Endothelial cell (in vitro differentiated cells): ENCODE measurements at regions not wholly inside any gene's neighbourhood (a gene's known extent, or its start where the extent isn't known, plus 50 kb on each side); places are given as distances from the start of the nearest gene placed in this dataset.

Source experiments
- DNase-seq: peaks from one replicate; pipeline ENCODE4 v3.0.0; 2021; ENCODE audit warnings: low spot score
- H3K27ac Mint-ChIP-seq: one replicate; pipeline ENCODE4 v1.8.0; 2021; ENCODE audit warnings: mixed read lengths, inconsistent platforms; ENCODE audit not compliant: unreplicated experiment
- H3K27me3 Mint-ChIP-seq: one replicate; pipeline ENCODE4 v1.8.0; 2021; ENCODE audit warnings: mild to moderate bottlenecking, moderate library complexity, mixed read lengths, inconsistent platforms; ENCODE audit not compliant: unreplicated experiment
- H3K36me3 Mint-ChIP-seq: one replicate; pipeline ENCODE4 v1.8.0; 2021; ENCODE audit warnings: mild to moderate bottlenecking, low read depth, mixed read lengths, inconsistent platforms; ENCODE audit not compliant: unreplicated experiment
- H3K4me1 Mint-ChIP-seq: one replicate; pipeline ENCODE4 v1.8.0; 2021; ENCODE audit warnings: mild to moderate bottlenecking, mixed read lengths, inconsistent platforms; ENCODE audit not compliant: unreplicated experiment
- H3K4me3 Mint-ChIP-seq: one replicate; pipeline ENCODE4 v1.8.0; 2021; ENCODE audit warnings: mild to moderate bottlenecking, mixed read lengths, inconsistent platforms; ENCODE audit not compliant: unreplicated experiment
- H3K9me3 Mint-ChIP-seq: one replicate; pipeline ENCODE4 v1.8.0; 2021; ENCODE audit warnings: mixed read lengths, inconsistent platforms; ENCODE audit not compliant: unreplicated experiment
- TF ChIP-seq, protein P1 (sequence below): fragments of 200-600 bp; sonication (generic); IDR thresholded peaks from one replicate; pipeline ENCODE4 v1.5.0; 2021; ENCODE audit warnings: antibody characterized with exemption; ENCODE audit not compliant: unreplicated experiment

DNA sequence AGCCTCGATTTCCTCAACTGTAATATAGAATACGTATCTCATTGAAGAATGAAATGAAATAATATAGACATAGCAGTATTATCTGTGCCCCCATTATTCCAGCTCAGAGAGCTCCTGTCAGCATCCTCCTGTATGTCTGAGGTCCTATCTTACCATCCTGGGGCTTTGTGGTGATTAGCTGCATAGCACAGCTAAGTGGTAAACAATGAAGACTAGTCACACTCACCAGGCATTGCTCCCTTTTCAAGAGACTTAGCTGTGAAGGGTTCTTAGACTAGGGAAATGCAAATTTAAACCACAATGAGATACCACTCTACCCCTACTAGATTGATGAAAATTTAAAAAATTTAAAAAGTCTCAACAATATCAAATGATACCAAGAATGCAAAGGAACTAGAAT lies 172.9 kb downstream of the SLC39A8 start:
- Mint-ChIP-seq H3K4me1 (no peaks in the 10 kb centered on the region), H3K27me3 (no peaks in the 10 kb centered on the region), H3K27ac (no peak overlapping the region), H3K4me3 (no peak overlapping the region), H3K36me3 (no peaks in the 10 kb centered on the region), H3K9me3 (peaks cover under 1% of the 10 kb centered on the region)
- DNase-seq = no peak
- TF ChIP-seq, protein P1, sequence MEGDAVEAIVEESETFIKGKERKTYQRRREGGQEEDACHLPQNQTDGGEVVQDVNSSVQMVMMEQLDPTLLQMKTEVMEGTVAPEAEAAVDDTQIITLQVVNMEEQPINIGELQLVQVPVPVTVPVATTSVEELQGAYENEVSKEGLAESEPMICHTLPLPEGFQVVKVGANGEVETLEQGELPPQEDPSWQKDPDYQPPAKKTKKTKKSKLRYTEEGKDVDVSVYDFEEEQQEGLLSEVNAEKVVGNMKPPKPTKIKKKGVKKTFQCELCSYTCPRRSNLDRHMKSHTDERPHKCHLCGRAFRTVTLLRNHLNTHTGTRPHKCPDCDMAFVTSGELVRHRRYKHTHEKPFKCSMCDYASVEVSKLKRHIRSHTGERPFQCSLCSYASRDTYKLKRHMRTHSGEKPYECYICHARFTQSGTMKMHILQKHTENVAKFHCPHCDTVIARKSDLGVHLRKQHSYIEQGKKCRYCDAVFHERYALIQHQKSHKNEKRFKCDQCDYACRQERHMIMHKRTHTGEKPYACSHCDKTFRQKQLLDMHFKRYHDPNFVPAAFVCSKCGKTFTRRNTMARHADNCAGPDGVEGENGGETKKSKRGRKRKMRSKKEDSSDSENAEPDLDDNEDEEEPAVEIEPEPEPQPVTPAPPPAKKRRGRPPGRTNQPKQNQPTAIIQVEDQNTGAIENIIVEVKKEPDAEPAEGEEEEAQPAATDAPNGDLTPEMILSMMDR = no peak

DNA sequence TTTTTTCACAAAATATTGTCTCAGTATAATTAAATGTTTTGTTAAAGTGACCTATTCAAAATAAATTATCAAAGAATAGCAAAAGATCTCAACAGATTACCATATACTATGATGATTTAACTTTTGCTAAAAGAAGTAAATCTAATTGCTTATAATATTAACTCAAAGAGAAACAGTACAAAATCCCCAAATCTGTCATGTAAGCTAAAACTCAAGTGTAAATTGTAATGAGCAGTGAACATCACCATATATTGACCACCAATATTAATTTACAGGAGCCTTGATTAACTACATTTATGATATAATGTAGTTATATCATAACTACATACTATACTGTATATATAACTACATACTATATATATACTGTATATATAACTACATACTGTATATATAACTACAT lies 174.4 kb downstream of the SLC39A8 start:
- H3K9me3 Mint-ChIP-seq = peaks cover 4% of the 10 kb centered on the region

DNA sequence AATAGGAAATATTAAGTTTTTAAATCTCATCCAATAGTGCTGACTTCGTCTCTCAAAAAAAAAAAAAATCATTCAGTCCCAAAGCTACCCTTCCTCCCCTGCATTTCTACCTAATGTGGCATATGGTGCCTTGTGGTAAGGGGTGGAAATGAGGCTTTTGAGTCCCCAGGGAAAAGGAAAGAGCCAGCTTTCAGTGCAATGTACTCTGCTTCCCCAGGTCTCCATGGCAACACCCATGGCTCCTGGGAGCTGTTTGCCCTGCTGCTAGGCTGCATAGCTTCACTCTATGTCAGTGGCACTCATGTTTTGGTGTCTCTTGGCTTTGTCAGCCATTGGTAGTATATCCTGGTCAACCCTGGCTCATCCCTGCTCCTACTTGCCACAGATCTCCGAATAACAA lies 175.9 kb downstream of the SLC39A8 start:
- Mint-ChIP-seq H3K4me3 (no peak overlapping the region), H3K27ac (no peak overlapping the region), H3K27me3 (no peaks in the 10 kb centered on the region), H3K9me3 (peaks cover 4% of the 10 kb centered on the region), H3K4me1 (no peaks in the 10 kb centered on the region), H3K36me3 (no peaks in the 10 kb centered on the region)
- DNase-seq = peak; percentile 26
- TF ChIP-seq, protein P1 = no peak

More for the DNA sequence above, 174.4 kb downstream of the SLC39A8 start:
- no peak for DNase-seq
- TF ChIP-seq, protein P1 = no peak
- Mint-ChIP-seq H3K4me1 (no peaks in the 10 kb centered on the region), H3K36me3 (no peaks in the 10 kb centered on the region), H3K27ac (no peak overlapping the region), H3K27me3 (no peaks in the 10 kb centered on the region), H3K4me3 (no peak overlapping the region)

DNA sequence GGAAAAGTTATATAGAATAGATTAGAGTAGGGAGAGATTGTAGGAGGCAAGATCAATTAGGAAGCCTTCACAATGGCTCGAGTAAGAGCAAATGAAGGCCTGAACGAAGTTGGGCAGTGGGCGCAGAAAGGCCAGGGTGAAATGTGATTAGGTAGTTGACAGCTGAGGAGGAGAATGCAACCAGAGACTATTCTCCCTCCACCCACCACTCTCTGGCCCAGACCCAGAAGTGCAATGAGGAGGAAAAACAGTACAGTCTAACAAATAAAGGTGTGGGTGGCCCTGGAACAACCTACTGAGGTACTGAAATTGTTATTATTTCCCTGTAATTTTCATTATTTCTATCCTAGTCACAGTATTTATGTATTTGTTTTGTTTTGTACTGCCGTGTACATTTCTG lies 176.7 kb downstream of the SLC39A8 start:
- DNase-seq = no peak
- Mint-ChIP-seq H3K36me3 (no peaks in the 10 kb centered on the region), H3K4me3 (no peak overlapping the region), H3K9me3 (peaks cover 4% of the 10 kb centered on the region), H3K4me1 (no peaks in the 10 kb centered on the region), H3K27ac (no peak overlapping the region), H3K27me3 (no peaks in the 10 kb centered on the region)
- TF ChIP-seq, protein P1 = no peak

DNA sequence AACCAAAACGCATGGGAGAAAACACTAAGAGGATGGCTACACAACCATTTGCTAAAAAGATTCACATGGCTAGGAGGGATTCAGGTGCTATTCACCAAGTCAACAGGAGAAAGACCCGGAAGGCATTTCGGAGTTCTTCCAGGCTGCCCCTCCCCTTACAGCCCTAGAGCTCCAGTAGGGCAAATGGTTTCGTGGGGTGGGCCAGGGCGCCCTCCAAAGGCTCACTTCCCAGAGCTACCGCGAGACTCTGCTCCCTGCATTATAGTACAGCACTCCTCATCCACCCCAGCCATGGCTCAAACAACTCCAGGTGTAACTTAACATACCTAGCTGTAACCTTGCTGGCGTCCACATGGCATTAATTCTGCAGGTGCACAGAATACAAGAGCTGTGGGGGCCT lies 179.7 kb downstream of the SLC39A8 start:
- no peaks in the 10 kb centered on the region for H3K4me1 Mint-ChIP-seq
- TF ChIP-seq, protein P1 = no peak
- H3K27ac Mint-ChIP-seq = no peak overlapping the region
- no peak for DNase-seq
- no peaks in the 10 kb centered on the region for H3K36me3 Mint-ChIP-seq
- peaks cover 4% of the 10 kb centered on the region for H3K9me3 Mint-ChIP-seq
- H3K27me3 Mint-ChIP-seq = no peaks in the 10 kb centered on the region
- no peak overlapping the region for H3K4me3 Mint-ChIP-seq
